GM12878 (cell line): ENCODE measurements at regions not wholly inside any gene's neighbourhood (a gene's known extent, or its start where the extent isn't known, plus 50 kb on each side); places are given as distances from the start of the nearest gene placed in this dataset.

Experiments used
- ATAC-seq: fragments of 200-7000 bp; cut with Tn5 transposase; 3 replicates; pipeline ENCODE4 v1.9.1; 2020; ENCODE audit warnings: mild to moderate bottlenecking, moderate library complexity
- BruUV-seq: library from RNA; stranded (reverse); fragments of 400-500 nt; replicated peaks from 2 replicates; lab custom pipeline; 2021; lab: Mats Ljungman, UMichigan
- CTCF ChIA-PET: fragments of 300-600 bp; sonication (Branson Sonifier 250); formaldehyde crosslinking; extraction: SDS; loops from one replicate; lab custom pipeline; 2021; ENCODE audit warnings: inconsistent platforms; lab: Yijun Ruan, JAX
- POLR2A ChIA-PET: fragments of 350-600 bp; formaldehyde crosslinking; extraction: SDS; loops from one replicate; lab custom pipeline; 2021; ENCODE audit warnings: inconsistent platforms; lab: Charles Lee
- RAD21 ChIA-PET: fragments of 300-600 bp; sonication (Branson Sonifier 250); formaldehyde crosslinking; loops from one replicate; lab custom pipeline; 2023; ENCODE audit warnings: antibody characterized with exemption; ENCODE audit not compliant: unreplicated experiment; lab: Charles Lee
- SMC1A ChIA-PET: fragments of 300-600 bp; sonication (Branson Sonifier 250); formaldehyde crosslinking; loops from one replicate; lab custom pipeline; 2023; ENCODE audit not compliant: unreplicated experiment, uncharacterized antibody; lab: Charles Lee
- DNase-seq: peaks from one replicate; pipeline ENCODE4 v3.0.0-alpha.2; 2011; ENCODE audit warnings: low read depth, low spot score
- FAIRE-seq: peaks from 3 replicates; lab custom pipeline; 2011; peaks lifted over from hg19 to GRCh38; lab: Jason Lieb, UNC
- H2AFZ ChIP-seq: 2 replicates; pipeline ENCODE4 v1.6.0; 2011; ENCODE audit warnings: low read depth, low read length, control low read depth; ENCODE audit not compliant: control insufficient read depth
- H3K27ac ChIP-seq: 2 replicates; pipeline ENCODE4 v1.5.1; 2011; ENCODE audit warnings: control low read depth; ENCODE audit not compliant: control insufficient read depth, insufficient read depth
- H3K27me3 ChIP-seq, 2 experiments: replicated peaks in 1 of 2; 2 replicates each; pipeline versions ENCODE4 v1.6.0 to v1.6.1; 2011; ENCODE audit warnings: low read length in 1 of 2; ENCODE audit not compliant: control insufficient read depth in 2 of 2, insufficient read depth in 2 of 2
- H3K36me3 ChIP-seq, 2 experiments: 2 replicates each; pipeline ENCODE4 v1.5.1; 2011; ENCODE audit warnings: low read length in 1 of 2; ENCODE audit not compliant: control insufficient read depth in 2 of 2, insufficient read depth in 2 of 2
- H3K4me1 ChIP-seq: 2 replicates; pipeline ENCODE4 v1.6.1; 2011; ENCODE audit warnings: mild to moderate bottlenecking, low read length, moderate library complexity, mixed read lengths; ENCODE audit not compliant: control insufficient read depth, insufficient read depth
- H3K4me2 ChIP-seq: 2 replicates; pipeline ENCODE4 v1.6.0; 2011; ENCODE audit warnings: control low read depth; ENCODE audit not compliant: control insufficient read depth, insufficient read depth
- H3K4me3 ChIP-seq: fragments of 200-600 bp; sonication (generic); 2 replicates; pipeline ENCODE4 v1.5.1; 2016
- H3K79me2 ChIP-seq: 2 replicates; pipeline ENCODE4 v1.6.0; 2011; ENCODE audit warnings: low read length; ENCODE audit not compliant: control insufficient read depth, insufficient read depth
- H3K9ac ChIP-seq: 2 replicates; pipeline ENCODE4 v1.8.0; 2011; ENCODE audit warnings: low read length, control low read depth, mixed read lengths; ENCODE audit not compliant: control insufficient read depth, insufficient read depth
- H3K9me3 ChIP-seq: replicated peaks from 3 replicates; pipeline ENCODE4 v1.5.1; 2011; ENCODE audit warnings: mild to moderate bottlenecking, low read length; ENCODE audit not compliant: control insufficient read depth, insufficient read depth
- H4K20me1 ChIP-seq: 2 replicates; pipeline ENCODE4 v1.6.0; 2011; ENCODE audit not compliant: control insufficient read depth, insufficient read depth
- CHD2 ChIP-seq: IDR thresholded peaks from 2 replicates; pipeline ENCODE4 v1.6.1; 2011; ENCODE audit warnings: low read depth, low read length, improper control_type of control experiment, borderline replicate concordance
- EGR1 ChIP-seq, 2 experiments: IDR thresholded peaks; 1 replicate in 1 of 2; 2 replicates in 1 of 2; pipeline ENCODE4 v1.6.1; 2011 to 2012; ENCODE audit warnings: low read depth in 2 of 2, low read length in 2 of 2, borderline replicate concordance in 1 of 2, mild to moderate bottlenecking in 1 of 2, moderate library complexity in 1 of 2
- IKZF1 ChIP-seq: fragments of 450-650 bp; conservative IDR thresholded peaks from 2 replicates; pipeline ENCODE4 v1.6.1; 2017; ENCODE audit warnings: antibody characterized with exemption, mild to moderate bottlenecking
- MLLT1 ChIP-seq: fragments of 450-650 bp; IDR thresholded peaks from 2 replicates; pipeline ENCODE4 v1.6.1; 2016; ENCODE audit warnings: mild to moderate bottlenecking
- TBL1XR1 ChIP-seq: IDR thresholded peaks from 2 replicates; pipeline ENCODE4 v1.6.1; 2012; ENCODE audit warnings: low read depth, low read length, improper control_type of control experiment
- TCF3 ChIP-seq: IDR thresholded peaks from 2 replicates; pipeline ENCODE4 v1.6.1; 2012; ENCODE audit warnings: low read depth, mild to moderate bottlenecking, low read length, borderline replicate concordance; ENCODE audit not compliant: insufficient read depth
- USF2 ChIP-seq: IDR thresholded peaks from 2 replicates; pipeline ENCODE4 v1.6.1; 2011; ENCODE audit warnings: low read depth, low read length, improper control_type of control experiment, borderline replicate concordance
- ZNF384 ChIP-seq: IDR thresholded peaks from 2 replicates; pipeline ENCODE4 v1.6.1; 2012; ENCODE audit warnings: low read depth, mild to moderate bottlenecking, low read length, improper control_type of control experiment, borderline replicate concordance
- in situ Hi-C: fragments of 300-500 bp; cut with MboI; formaldehyde crosslinking; loops from 9 replicates; pipeline ENCODE4 v1.14.3; 2018; ENCODE audit warnings: mixed read lengths
- intact Hi-C: fragments of 100-400 bp; cut with micrococcal nuclease; formaldehyde crosslinking; loops from one replicate; pipeline ENCODE4 v1.14.2; 2022; ENCODE audit not compliant: unreplicated experiment

- Histone ChIP-seq H4K20me1 (no peaks in the 10 kb centered on the region), H3K9me3 (no peaks in the 10 kb centered on the region), H3K4me1 (no peaks in the 10 kb centered on the region), H3K36me3 (no peaks in the 10 kb centered on the region), H3K27me3 (no peaks in the 10 kb centered on the region), H3K4me3 (no peak overlapping the region), H3K4me2 (no peak overlapping the region), H3K27ac (no peak overlapping the region), H3K9ac (no peak overlapping the region), H3K79me2 (no peaks in the 10 kb centered on the region), H2AFZ (no peak overlapping the region)
- no TSS peak for BruUV-seq
- intact Hi-C loops = no loop called here
- no peak for FAIRE-seq
- RAD21 ChIA-PET = interaction anchor here (1.0 kb wide), 1 partner anchor 13 kb away, joined by 4 read pairs; no protein-coding TSS in a partner anchor
- in situ Hi-C loops = no loop called here
- CTCF ChIA-PET = no interaction called here
- DNase-seq = no peak
- SMC1A ChIA-PET = no interaction called here
- TF ChIP-seq TCF3 (no peak), MLLT1 (no peak), IKZF1 (no peak), USF2 (no peak), TBL1XR1 (no peak), CHD2 (no peak), ZNF384 (no peak), EGR1 (IDR thresholded peaks at IDR 0.05; ENCODE audit: borderline replicate concordance in 1 of 2, low read depth in 2 of 2, low read length in 2 of 2) (no peak)
- POLR2A ChIA-PET = no interaction called here
- ATAC-seq = no peak
These were observed 185.0 kb upstream of the PTBP2 start for GRCh38 chr1:96536581-96536980.
